ENCODE measurements at regions not wholly inside any gene's neighbourhood (a gene's known extent, or its start where the extent isn't known, plus 50 kb on each side); places are given as distances from the start of the nearest gene placed in this dataset.

DNA sequence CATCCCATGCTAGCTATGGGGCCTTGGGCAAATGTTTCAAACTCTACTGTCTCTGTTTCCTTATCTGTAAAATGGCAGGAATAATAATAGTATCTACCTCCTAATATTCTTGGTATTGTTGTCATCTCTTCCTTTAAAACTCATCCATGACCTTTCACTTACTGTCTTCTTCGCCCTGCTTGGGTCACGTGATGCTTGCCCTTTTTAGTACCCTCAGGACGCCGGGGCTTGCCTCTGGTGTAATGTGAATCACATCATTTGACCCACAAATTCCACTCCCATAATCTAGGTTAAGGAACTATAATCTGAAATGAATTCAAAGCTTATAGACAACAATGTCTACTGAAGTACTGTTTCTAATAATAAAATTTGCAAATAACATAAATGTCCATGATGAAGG lies 162.7 kb downstream of the DRD1 start:
- DNase-seq (ENCODE audit: low read depth): no peak
- H3K4me3 ChIP-seq (ENCODE audit: low read depth, low read length): no peak overlapping the region
- TF ChIP-seq, protein P1, sequence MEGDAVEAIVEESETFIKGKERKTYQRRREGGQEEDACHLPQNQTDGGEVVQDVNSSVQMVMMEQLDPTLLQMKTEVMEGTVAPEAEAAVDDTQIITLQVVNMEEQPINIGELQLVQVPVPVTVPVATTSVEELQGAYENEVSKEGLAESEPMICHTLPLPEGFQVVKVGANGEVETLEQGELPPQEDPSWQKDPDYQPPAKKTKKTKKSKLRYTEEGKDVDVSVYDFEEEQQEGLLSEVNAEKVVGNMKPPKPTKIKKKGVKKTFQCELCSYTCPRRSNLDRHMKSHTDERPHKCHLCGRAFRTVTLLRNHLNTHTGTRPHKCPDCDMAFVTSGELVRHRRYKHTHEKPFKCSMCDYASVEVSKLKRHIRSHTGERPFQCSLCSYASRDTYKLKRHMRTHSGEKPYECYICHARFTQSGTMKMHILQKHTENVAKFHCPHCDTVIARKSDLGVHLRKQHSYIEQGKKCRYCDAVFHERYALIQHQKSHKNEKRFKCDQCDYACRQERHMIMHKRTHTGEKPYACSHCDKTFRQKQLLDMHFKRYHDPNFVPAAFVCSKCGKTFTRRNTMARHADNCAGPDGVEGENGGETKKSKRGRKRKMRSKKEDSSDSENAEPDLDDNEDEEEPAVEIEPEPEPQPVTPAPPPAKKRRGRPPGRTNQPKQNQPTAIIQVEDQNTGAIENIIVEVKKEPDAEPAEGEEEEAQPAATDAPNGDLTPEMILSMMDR (conservative IDR thresholded peaks at IDR 0.05; ENCODE audit: low read depth, low read length): no peak

DNA sequence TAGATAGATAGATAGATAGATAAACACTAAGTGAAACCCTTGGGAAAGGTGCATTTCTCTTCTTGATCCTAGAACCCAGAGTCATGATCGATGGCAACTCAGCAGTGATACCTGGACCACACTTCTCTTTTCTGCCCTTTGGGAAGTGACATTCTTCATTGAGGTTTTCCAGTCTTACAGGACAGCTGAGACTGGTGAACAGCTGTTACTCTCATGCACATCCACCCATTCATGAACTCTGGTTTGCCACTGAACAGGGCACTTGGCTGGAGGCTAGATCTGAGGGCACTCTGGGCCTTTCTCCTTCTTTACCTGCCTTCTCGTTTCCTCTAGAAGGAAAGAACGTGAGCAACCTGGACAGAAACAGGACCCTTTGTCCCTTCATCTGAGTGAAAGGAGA lies 164.5 kb downstream of the DRD1 start:
- H3K4me3 ChIP-seq (ENCODE audit: low read depth, low read length): no peak overlapping the region
- TF ChIP-seq, protein P1 (conservative IDR thresholded peaks at IDR 0.05; ENCODE audit: low read depth, low read length): no peak
- no peak for DNase-seq (ENCODE audit: low read depth)

DNA sequence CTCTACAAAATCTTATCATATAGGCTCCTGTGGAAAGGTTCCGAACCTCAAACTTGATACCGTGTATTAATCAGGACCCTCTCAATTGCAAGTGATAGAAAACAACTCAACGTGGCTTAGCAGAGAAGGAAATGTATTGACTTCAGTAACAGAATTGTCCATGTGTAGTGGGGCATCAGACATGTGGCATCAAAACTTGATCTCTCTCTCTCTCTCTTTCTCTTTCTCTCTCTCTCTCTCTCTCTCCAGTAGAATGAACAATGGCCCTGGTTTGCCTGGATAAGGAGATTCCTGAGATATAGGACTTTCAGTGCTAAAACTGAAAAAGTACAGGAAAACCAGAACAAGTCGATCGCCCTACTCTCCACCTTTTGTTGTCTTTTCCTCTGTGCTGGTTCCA lies 168.2 kb downstream of the DRD1 start:
- no peak overlapping the region for H3K4me3 ChIP-seq (ENCODE audit: low read depth, low read length)
- no peak for DNase-seq (ENCODE audit: low read depth)
- TF ChIP-seq, protein P1 (conservative IDR thresholded peaks at IDR 0.05; ENCODE audit: low read depth, low read length): no peak

DNA sequence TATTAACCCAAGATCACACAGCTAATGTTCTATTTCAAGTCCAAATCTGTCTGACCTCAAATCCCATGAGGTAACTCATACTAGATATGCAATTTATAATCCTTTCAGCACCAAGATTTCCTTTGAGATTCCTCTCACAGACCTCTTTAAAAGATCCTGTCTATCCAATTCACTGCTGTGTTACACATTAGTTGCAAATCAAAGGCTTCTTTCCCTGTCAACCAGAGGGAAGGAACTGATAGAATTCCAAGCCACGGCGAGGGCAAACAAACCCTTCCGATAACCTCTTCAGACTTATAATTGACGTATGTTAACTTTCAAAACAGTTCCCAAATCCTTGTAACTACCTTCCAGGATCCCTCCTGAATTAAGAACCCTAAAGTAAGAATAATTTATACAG lies 168.9 kb downstream of the DRD1 start:
- TF ChIP-seq, protein P1 (conservative IDR thresholded peaks at IDR 0.05; ENCODE audit: low read depth, low read length): no peak
- H3K4me3 ChIP-seq (ENCODE audit: low read depth, low read length): no peak overlapping the region
- no peak for DNase-seq (ENCODE audit: low read depth)

DNA sequence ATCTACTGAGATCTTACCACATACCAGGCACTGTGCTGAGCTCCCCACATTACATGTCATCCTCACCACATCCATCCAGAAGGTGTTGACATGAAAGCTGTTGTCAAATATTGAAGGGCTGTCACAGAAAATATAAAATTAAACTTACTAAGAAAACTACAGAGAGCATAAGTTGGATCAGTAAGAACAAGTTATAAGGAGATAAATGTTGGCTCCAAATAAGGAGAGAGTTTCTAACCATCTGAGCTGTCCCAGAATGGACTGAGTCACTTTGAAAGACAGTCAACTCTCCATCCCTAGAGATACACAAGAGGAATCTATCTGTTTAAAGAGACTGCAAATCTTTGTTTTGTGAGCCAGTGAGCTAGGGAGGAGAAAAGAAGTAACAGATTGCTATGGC lies 169.8 kb downstream of the DRD1 start:
- no peak for DNase-seq (ENCODE audit: low read depth)
- no peak overlapping the region for H3K4me3 ChIP-seq (ENCODE audit: low read depth, low read length)
- TF ChIP-seq, protein P1 (conservative IDR thresholded peaks at IDR 0.05; ENCODE audit: low read depth, low read length): no peak

DNA sequence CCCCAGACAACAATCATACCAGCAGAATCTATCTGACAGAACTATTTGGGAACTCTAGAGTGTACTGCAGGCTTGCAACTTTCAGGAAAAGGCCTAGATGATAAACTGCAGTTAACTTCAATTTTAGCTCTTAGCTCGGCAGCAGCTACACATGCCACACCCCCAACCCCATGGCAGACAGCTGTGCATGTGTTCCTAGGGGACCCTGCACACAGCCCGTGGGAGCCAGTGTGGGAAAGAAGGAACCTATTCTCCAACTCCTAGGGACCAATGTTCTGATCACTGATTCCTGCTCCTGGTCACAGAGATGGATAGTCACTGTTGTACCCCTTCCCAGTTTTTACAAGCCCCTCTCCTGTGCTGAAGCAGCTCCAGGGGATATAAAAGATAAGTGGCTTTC lies 179.6 kb downstream of the DRD1 start:
- H3K4me3 ChIP-seq (ENCODE audit: low read depth, low read length): no peak overlapping the region
- TF ChIP-seq, protein P1 (conservative IDR thresholded peaks at IDR 0.05; ENCODE audit: low read depth, low read length): no peak
- no peak for DNase-seq (ENCODE audit: low read depth)

DNA sequence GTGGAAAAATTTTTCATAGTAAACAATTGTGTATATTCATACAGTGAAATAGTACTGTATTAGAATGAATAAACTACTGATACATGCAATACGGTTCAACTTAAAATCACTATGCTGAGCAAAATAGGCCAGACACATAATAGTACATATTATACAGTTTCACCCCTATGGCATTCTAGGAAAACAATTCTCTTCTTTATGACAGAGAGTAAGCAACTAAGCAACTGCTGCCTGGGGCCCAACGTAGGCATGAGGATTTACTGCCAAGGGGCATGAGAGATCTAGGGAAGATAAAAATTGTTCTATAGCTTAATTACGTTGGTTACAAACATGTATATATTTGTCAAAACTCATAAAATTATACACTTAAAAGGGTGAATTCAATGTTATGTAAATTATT lies 180.2 kb downstream of the DRD1 start:
- H3K4me3 ChIP-seq (ENCODE audit: low read depth, low read length): no peak overlapping the region
- TF ChIP-seq, protein P1 (conservative IDR thresholded peaks at IDR 0.05; ENCODE audit: low read depth, low read length): no peak
- DNase-seq (ENCODE audit: low read depth): no peak
